Left lung (tissue), 4 donors: ENCODE measurements at regions not wholly inside any gene's neighbourhood (a gene's known extent, or its start where the extent isn't known, plus 50 kb on each side); places are given as distances from the start of the nearest gene placed in this dataset.
"Not testable (repeated sequence)": the region's sequence is repeated elsewhere in the genome, so short reads cannot be mapped to it uniquely, and the experiment has no call there.

Experiments used
- ATAC-seq: fragments of 200-7000 bp; cut with Tn5 transposase; one replicate; pipeline ENCODE4 v1.9.1; 2020; ENCODE audit warnings: moderate library complexity
- DNase-seq, 4 donors: peaks; one replicate each; pipeline ENCODE4 v3.0.0-alpha.2; 2013 to 2020
- H3K27ac ChIP-seq, 2 donors: fragments of 200-600 bp; sonication (generic) in 1 of 2; one replicate each; pipeline versions ENCODE4 v1.5.0 to v1.8.0; 2020 to 2021
- H3K27me3 ChIP-seq, 2 donors: fragments of 200-600 bp; sonication (generic) in 1 of 2; one replicate each; pipeline versions ENCODE4 v1.5.0 to v1.8.0; 2020 to 2021
- H3K36me3 ChIP-seq, 2 donors: fragments of 200-600 bp; sonication (generic) in 1 of 2; one replicate each; pipeline versions ENCODE4 v1.5.0 to v1.8.0; 2020 to 2021
- H3K4me1 ChIP-seq, 2 donors: fragments of 200-600 bp; one replicate each; pipeline ENCODE4 v1.8.0; 2021
- H3K4me3 ChIP-seq, 2 donors: fragments of 200-600 bp; sonication (generic) in 1 of 2; one replicate each; pipeline versions ENCODE4 v1.5.0 to v1.8.0; 2020 to 2021; ENCODE audit warnings: mild to moderate bottlenecking in 1 of 2
- H3K9me3 ChIP-seq, 2 donors: fragments of 200-600 bp; sonication (generic) in 1 of 2; one replicate each; pipeline versions ENCODE4 v1.5.0 to v1.8.0; 2020 to 2021
- intact Hi-C, 2 donors: fragments of 100-400 bp; cut with DNase I; formaldehyde crosslinking; loops; one replicate each; pipeline versions ENCODE4 v1.11.2 to v1.14.2; 2022
- TF ChIP-seq, protein P1 (sequence below), 2 donors: fragments of 200-600 bp; sonication (generic) in 1 of 2; IDR thresholded peaks; one replicate each; pipeline versions ENCODE4 v1.5.0 to v1.8.0; 2021; ENCODE audit warnings: antibody characterized with exemption in 2 of 2
- donor health status: DM: no; HTN: yes; CAD: no.
- donor health status: DM: no; HTN: no; CAD: no.

DNA sequence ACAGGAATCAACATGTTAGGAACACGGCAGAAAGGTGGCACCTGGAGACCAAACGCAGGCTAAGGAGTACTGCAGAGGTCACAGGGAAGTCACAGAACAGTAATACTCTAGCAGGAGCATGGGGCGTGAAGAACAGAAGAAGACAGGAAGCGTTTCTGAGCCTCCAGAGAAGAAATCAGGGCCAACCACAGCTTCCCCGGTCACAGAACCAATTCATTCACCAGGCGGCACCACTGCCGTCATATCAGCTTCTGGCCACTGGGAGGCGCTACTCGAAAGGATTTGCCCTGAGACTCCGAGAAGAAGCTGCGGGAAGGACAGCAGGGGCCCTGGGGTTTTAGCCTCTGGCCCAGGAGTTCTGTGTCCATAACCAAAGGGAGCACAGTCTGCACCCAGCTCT lies 78.0 kb upstream of the DRD5 start:
- ATAC-seq (no peak), DNase-seq (peak in 2 of 4 donors; percentile 41 to 42)
- Histone ChIP-seq H3K4me3 (no peak overlapping the region), H3K36me3 (no peaks in the 10 kb centered on the region), H3K27ac (no peak overlapping the region), H3K4me1 (peaks cover 0 to 5% of the 10 kb centered on the region in 2 donors), H3K9me3 (no peaks in the 10 kb centered on the region), H3K27me3 (no peaks in the 10 kb centered on the region)
- TF ChIP-seq, protein P1, sequence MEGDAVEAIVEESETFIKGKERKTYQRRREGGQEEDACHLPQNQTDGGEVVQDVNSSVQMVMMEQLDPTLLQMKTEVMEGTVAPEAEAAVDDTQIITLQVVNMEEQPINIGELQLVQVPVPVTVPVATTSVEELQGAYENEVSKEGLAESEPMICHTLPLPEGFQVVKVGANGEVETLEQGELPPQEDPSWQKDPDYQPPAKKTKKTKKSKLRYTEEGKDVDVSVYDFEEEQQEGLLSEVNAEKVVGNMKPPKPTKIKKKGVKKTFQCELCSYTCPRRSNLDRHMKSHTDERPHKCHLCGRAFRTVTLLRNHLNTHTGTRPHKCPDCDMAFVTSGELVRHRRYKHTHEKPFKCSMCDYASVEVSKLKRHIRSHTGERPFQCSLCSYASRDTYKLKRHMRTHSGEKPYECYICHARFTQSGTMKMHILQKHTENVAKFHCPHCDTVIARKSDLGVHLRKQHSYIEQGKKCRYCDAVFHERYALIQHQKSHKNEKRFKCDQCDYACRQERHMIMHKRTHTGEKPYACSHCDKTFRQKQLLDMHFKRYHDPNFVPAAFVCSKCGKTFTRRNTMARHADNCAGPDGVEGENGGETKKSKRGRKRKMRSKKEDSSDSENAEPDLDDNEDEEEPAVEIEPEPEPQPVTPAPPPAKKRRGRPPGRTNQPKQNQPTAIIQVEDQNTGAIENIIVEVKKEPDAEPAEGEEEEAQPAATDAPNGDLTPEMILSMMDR (IDR thresholded peaks at IDR 0.05), result peak; percentile 59 to 74
- intact Hi-C loops, result no loop called here

DNA sequence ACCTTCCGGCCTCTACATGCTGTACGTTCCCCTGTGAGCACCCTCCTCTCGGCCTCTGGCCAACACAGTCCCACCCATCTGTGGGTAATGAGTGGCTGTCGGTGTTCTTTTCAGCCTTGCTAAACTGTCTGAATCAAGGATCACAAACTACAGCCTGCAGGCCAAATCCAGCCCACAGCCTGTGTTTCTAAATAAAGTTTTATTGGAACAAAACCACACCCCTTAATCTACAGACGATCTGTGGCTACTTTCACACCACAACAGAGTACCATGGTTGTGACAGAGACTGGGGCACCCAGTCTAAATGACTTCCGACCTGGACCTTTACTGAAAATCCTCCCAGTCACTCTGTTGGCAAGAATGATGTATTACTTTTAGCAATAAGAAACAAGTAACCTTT lies 77.3 kb upstream of the DRD5 start:
- H3K27ac ChIP-seq, H3K27me3 ChIP-seq, H3K4me1 ChIP-seq, DNase-seq, H3K36me3 ChIP-seq, H3K4me3 ChIP-seq, intact Hi-C loops, ATAC-seq, H3K9me3 ChIP-seq: not testable (repeated sequence)

DNA sequence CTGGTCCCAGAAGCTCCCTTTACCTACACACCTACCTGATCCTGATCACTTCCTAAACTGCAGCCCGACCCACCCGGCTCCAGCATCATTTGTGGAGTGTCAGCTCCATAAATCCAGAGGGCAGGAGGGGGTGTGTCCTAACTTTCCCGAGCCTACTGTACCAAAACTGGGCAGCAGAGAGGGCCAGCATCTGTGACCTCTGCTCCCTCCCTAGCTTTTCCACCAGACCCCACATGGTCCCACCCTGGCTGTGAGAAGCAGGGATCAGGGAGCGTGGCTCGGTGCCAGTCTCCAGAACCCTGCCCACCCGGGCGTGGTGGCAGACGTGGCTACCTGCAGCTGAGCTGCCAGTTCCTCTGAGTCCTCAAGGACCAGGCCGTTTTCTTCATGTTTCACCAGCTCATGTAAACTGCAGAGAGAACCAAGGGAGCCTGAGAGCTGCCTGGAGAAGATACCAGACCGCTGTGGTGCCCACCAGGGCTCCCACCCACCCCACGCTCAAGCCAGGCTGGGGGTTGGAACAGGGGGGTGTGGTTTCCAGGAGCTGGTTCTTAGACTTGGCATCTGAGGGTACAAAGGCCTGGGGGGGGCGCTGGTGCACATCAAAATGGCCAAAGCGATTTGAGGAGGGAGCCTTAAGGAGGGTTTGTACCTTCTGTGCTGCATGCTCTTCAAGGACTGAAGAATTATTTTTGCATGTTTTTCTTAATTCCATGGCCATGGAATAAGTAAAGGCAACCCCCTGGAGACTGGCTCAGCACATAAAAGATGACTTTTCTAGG lies 76.7 kb upstream of the DRD5 start:
- TF ChIP-seq, protein P1 (IDR thresholded peaks at IDR 0.05), result no peak

DNA sequence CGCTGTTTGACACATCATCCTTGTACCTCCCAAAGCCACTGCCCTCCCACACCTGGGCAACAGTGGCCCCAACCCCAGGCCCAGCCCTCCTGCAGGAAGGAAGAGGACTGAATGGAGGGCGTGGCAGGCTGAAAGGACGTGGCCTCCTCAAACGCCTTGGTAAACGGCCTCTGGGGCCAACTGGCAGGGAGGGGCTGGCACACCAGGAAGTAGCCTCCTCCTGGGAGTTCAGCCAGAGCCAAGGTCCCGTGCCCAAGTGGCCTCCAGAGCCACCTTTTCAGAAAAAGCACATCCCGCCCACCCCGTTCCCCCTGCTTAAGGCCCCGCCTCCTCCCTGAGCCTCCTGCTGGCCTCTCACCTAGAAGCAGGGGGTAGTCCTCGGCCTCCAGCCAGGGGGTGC lies 74.2 kb upstream of the DRD5 start:
- H3K27ac ChIP-seq, H3K36me3 ChIP-seq, H3K4me1 ChIP-seq, ATAC-seq, intact Hi-C loops, H3K9me3 ChIP-seq, H3K4me3 ChIP-seq, H3K27me3 ChIP-seq: not testable (repeated sequence)
- DNase-seq, result peak in 2 of 4 donors; percentile 49 to 71

More for the DNA sequence above, 76.7 kb upstream of the DRD5 start:
- no peak overlapping the region for H3K4me3 ChIP-seq
- H3K27me3 ChIP-seq, result no peaks in the 10 kb centered on the region
- no peak overlapping the region for H3K27ac ChIP-seq
- DNase-seq, result no peak
- H3K9me3 ChIP-seq, result no peaks in the 10 kb centered on the region
- ATAC-seq, result no peak
- intact Hi-C loops, result no loop called here
- peaks cover 0 to 5% of the 10 kb centered on the region in 2 donors for H3K4me1 ChIP-seq
- no peaks in the 10 kb centered on the region for H3K36me3 ChIP-seq

DNA sequence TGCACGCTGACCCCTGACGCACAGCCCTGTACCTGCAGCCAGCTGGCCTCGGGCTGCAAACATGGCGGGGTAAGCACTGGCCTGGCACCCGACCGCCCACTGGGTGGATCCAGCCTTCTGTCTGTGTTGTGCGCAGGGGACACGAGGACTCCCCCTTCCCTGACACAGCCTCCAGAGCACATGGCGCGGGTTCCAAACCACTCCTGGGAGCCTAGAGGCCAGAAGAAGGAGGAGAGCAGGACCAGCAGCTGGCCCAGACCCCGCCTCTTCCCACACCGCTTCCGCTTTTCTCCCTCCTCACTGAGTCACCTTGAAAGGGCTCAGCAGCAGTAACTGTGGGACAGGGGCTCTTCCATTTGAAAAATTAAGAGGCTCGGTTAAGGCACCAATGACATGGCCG lies 73.5 kb upstream of the DRD5 start:
- H3K27ac ChIP-seq, H3K4me1 ChIP-seq, ATAC-seq, intact Hi-C loops, DNase-seq, H3K36me3 ChIP-seq, H3K9me3 ChIP-seq, H3K4me3 ChIP-seq, H3K27me3 ChIP-seq: not testable (repeated sequence)

DNA sequence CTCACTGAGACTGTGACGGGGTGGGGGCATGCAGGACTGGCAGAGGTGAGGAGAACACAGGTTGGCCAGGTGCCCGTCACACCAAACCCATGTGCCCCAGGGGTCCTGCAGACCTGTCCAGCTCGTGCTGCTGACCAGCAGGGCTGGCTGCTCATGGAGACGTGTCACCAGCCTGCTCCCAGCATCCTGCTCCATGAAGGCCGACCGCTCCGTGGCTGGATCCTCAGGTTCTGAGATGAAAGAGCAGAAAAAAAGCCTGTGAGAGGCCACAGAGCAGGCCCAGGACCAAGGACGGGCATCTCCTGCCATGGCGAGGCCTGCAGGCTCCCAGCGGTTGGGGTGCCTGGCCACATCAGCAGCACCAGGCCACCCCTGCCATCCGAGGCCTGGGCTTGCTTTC lies 71.7 kb upstream of the DRD5 start:
- intact Hi-C loops, result no loop called here
- DNase-seq, result no peak
- no peak for ATAC-seq
- H3K27me3 ChIP-seq, result no peaks in the 10 kb centered on the region
- H3K4me3 ChIP-seq, result no peak overlapping the region
- no peak overlapping the region for H3K27ac ChIP-seq
- H3K9me3 ChIP-seq, result no peaks in the 10 kb centered on the region
- TF ChIP-seq, protein P1 (IDR thresholded peaks at IDR 0.05), result no peak
- H3K36me3 ChIP-seq, result no peaks in the 10 kb centered on the region
- H3K4me1 ChIP-seq, result no peaks in the 10 kb centered on the region

DNA sequence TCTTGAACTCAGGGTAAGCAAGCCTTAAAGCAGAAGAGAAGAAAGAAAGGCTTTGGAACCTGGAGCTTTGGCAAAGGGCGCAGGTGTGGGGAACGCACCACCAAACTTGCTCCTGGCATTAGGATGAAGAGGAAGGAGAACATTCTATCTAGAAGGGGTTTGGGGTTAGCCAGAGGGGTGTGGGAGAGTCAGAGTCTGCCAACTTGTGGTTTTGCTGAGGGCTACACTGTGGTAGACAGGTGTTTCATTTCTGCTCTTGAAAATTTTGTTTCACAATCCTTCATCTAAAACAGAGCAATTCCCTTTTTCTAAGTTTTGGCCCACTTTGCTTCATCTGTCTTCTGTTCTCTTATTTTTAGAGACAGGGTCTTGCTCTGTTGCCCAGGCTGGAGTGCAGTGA lies 66.2 kb upstream of the DRD5 start:
- not testable (repeated sequence) for H3K9me3 ChIP-seq, DNase-seq

More for the DNA sequence above, 66.2 kb upstream of the DRD5 start:
- ATAC-seq, intact Hi-C loops, H3K27me3 ChIP-seq, H3K4me1 ChIP-seq, H3K36me3 ChIP-seq, H3K27ac ChIP-seq, H3K4me3 ChIP-seq: not testable (repeated sequence)
